Effector memory CD4-positive, alpha-beta T cell (primary cell): ENCODE measurements at regions not wholly inside any gene's neighbourhood (a gene's known extent, or its start where the extent isn't known, plus 50 kb on each side); places are given as distances from the start of the nearest gene placed in this dataset.

ENCODE experiments used
- DNase-seq, 3 donors: peaks; one replicate each; pipeline ENCODE4 v3.0.0-alpha.2; 2020
- H3K27ac ChIP-seq: 2 replicates; pipeline ENCODE4 v1.7.0; 2013; ENCODE audit warnings: mild to moderate bottlenecking, low read length, moderate library complexity; ENCODE audit not compliant: insufficient read depth, poor library complexity, severe bottlenecking
- H3K27me3 ChIP-seq: replicated peaks from 2 replicates; pipeline ENCODE4 v1.7.0; 2013; ENCODE audit warnings: mild to moderate bottlenecking, low read length; ENCODE audit not compliant: insufficient read depth, control insufficient read depth, poor library complexity, severe bottlenecking
- H3K36me3 ChIP-seq: 2 replicates; pipeline ENCODE4 v1.7.0; 2013; ENCODE audit warnings: mild to moderate bottlenecking, low read length, moderate library complexity; ENCODE audit not compliant: control insufficient read depth, insufficient read depth
- H3K4me1 ChIP-seq: 2 replicates; pipeline ENCODE4 v1.7.0; 2013; ENCODE audit warnings: low read length, mild to moderate bottlenecking; ENCODE audit not compliant: control insufficient read depth, insufficient read depth, poor library complexity, severe bottlenecking
- H3K4me3 ChIP-seq: 2 replicates; pipeline ENCODE4 v1.7.0; 2013; ENCODE audit warnings: low read length, low read depth, mild to moderate bottlenecking; ENCODE audit not compliant: insufficient read depth, poor library complexity, severe bottlenecking
- H3K9me3 ChIP-seq: 2 replicates; pipeline ENCODE4 v1.7.0; 2013; ENCODE audit warnings: mild to moderate bottlenecking, low read length, moderate library complexity; ENCODE audit not compliant: control insufficient read depth

DNA sequence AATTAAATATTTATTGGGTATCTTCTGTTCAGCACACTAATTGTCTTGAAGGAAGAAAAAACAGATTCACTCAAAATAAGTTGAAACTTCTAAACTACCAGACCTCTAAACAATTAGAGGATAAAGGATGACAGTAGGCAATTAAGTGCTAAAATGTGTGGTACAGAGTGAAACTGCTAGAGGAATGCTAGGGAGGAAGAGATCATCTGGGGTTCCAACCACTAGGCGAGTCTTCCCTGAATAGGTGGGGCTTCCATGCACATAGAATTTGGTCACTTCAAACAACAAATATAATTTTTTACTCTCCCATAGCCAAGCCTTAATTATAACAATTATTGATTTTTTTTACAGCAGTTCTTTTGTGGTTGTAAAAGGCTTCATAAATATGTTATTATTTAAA lies 559.0 kb upstream of the ZEB2 start:
- no peak for DNase-seq
- H3K4me3 ChIP-seq: no peak overlapping the region
- no peaks in the 10 kb centered on the region for H3K36me3 ChIP-seq
- H3K27me3 ChIP-seq: no peaks in the 10 kb centered on the region
- no peaks in the 10 kb centered on the region for H3K4me1 ChIP-seq
- no peaks in the 10 kb centered on the region for H3K9me3 ChIP-seq
- H3K27ac ChIP-seq: no peak overlapping the region

DNA sequence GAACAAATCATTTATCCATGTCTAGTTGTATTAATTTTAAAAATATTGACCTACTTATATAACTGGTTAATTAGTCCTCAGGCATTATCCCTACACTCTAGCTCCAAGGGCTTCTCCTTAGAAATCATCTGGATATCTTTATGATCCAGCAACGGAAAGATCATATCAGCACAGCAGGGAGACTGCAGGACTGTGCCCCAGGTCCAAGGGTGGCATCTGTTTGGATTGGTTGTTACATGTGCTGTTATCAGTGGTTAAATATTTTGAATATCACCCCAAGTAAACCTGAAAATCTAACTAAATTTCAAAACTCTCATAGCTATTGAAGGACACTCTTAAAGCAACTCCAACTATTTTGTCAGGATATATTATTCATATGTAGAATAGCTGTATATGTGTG lies 556.2 kb upstream of the ZEB2 start:
- H3K27ac ChIP-seq: no peak overlapping the region
- no peaks in the 10 kb centered on the region for H3K36me3 ChIP-seq
- no peaks in the 10 kb centered on the region for H3K4me1 ChIP-seq
- no peaks in the 10 kb centered on the region for H3K27me3 ChIP-seq
- no peak overlapping the region for H3K4me3 ChIP-seq
- H3K9me3 ChIP-seq: no peaks in the 10 kb centered on the region
- DNase-seq: no peak

DNA sequence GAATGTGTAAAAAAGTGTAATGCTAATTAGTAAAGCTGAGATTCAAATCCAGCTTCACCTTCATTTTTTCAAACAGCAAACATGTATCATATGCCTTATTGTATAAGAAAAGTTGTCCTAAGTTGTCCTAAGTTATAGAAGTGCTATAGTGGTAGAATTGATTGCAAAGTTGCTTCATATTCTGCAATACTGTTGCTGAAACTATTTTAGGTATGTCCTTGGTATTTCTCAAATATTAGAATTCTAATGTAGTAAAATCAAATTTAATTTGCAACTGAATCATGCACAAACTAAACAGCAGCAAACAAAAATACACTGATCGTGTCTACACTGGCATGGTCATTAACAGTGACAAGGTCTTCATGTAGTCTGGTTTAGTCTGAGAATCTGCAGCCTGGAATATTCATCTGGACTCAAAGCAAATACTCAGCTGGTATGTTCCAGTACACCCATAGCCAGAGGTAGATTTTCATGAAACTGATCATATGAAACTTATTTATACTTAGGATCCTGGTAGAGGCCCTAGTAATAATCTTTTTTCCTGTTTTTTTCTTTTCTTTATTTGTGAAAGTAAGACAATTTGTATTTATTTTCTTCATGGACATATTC lies 555.6 kb upstream of the ZEB2 start:
- no peaks in the 10 kb centered on the region for H3K4me1 ChIP-seq
- no peak overlapping the region for H3K4me3 ChIP-seq
- no peaks in the 10 kb centered on the region for H3K9me3 ChIP-seq
- H3K27me3 ChIP-seq: no peaks in the 10 kb centered on the region
- no peak overlapping the region for H3K27ac ChIP-seq
- H3K36me3 ChIP-seq: no peaks in the 10 kb centered on the region
- DNase-seq: no peak

DNA sequence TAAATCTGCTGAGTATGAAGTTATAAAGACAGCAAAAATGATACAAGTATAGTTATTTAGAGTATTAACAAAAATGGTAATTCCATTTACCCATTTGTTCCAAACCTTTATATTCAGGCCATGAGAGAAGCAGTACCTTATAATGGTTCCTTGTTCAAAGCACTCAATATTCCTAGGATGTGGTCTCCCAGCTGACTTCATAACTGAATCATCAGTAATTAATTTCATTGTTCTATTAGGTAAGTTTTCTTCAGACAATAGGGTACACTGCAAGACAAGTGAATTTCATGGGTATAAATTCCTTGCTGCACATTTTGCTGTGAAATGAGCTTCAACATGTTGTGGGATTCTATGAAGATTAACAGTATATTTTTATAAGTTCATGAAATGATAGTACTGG lies 550.8 kb upstream of the ZEB2 start:
- no peak overlapping the region for H3K4me3 ChIP-seq
- no peaks in the 10 kb centered on the region for H3K9me3 ChIP-seq

DNA sequence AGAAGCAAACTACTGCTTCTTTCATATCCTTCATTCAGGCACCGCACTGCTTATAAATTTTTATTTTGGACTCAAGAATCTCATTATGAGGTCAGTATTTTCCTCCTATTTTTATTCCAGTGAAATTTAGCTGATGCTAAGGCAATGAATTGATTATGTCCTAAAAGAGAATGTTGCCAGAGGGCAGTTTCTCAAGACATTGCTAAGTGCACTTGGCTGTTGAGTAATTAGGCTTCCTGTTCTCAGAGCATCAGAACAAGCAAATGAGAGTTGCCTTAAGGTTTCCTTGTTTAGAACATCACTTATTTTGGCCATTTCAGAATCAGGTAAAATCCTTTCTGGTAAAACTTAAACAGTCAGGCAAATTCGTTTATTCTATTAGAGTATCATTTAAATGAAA lies 548.6 kb upstream of the ZEB2 start:
- H3K27ac ChIP-seq: no peak overlapping the region
- H3K27me3 ChIP-seq: no peaks in the 10 kb centered on the region
- no peaks in the 10 kb centered on the region for H3K4me1 ChIP-seq
- no peak overlapping the region for H3K4me3 ChIP-seq
- no peaks in the 10 kb centered on the region for H3K36me3 ChIP-seq
- DNase-seq: no peak
- H3K9me3 ChIP-seq: no peaks in the 10 kb centered on the region

More for the DNA sequence above, 550.8 kb upstream of the ZEB2 start:
- Histone ChIP-seq H3K27ac (no peak overlapping the region), H3K4me1 (no peaks in the 10 kb centered on the region), H3K36me3 (no peaks in the 10 kb centered on the region), H3K27me3 (no peaks in the 10 kb centered on the region)
- no peak for DNase-seq

DNA sequence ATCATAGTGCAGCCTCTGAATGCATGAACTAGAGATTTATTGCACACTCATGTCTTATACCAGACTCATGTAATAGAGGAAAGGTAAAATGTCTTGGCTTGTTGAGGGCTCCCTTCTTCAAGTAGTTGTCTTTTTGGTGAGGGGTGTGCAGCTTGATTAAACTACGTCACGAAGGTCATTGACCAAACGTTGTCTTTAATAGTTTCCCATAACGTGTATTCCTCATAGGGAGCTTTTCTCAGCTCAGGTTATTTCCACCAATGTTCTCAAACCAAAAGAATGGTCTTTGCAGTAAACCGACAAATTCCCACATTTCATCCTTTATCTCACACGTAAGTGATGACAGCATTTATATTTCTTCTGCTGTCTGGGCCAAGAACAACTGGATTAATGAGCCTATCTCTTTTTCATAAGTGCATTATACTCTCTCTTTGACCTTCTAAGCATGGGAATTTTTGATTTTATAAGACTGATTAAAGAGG lies 547.7 kb upstream of the ZEB2 start:
- no peaks in the 10 kb centered on the region for H3K9me3 ChIP-seq
- no peaks in the 10 kb centered on the region for H3K4me1 ChIP-seq
- DNase-seq: no peak
- H3K36me3 ChIP-seq: no peaks in the 10 kb centered on the region
- H3K4me3 ChIP-seq: no peak overlapping the region
- no peak overlapping the region for H3K27ac ChIP-seq
- H3K27me3 ChIP-seq: no peaks in the 10 kb centered on the region

DNA sequence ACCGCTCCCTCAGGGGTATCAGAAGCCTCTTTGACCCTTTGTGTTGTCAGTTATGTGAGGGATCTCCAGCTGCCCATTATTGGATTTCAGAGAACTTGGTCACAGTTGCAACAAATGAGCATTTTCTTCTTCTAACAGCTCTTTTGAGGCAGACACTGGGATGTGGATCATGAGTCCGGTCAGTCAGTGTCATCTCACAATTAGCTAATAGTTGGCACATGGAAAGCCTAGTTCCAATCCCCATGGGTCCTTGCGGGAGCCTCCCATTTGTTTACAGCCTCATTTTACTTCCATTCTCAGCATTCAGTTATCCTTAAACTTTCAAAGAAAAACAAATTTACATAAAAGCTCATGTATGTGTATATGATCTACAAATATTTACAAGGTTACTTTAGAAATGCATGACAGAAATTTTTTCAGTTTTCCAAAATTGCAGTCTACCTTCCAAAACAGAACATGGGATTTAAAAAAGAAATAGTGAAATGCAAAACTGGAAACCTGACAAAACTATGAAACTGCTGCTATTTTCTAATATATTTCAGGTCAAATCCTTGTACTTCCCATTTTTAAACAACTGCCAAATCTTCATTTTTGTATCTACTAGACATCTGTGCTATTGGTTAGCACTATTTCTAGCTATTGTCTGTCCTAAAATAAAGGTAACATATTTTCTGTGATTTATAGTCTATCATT lies 547.1 kb upstream of the ZEB2 start:
- H3K4me3 ChIP-seq: no peak overlapping the region
- no peaks in the 10 kb centered on the region for H3K27me3 ChIP-seq
- H3K36me3 ChIP-seq: no peaks in the 10 kb centered on the region
- H3K9me3 ChIP-seq: no peaks in the 10 kb centered on the region
- no peaks in the 10 kb centered on the region for H3K4me1 ChIP-seq
- no peak for DNase-seq
- no peak overlapping the region for H3K27ac ChIP-seq

DNA sequence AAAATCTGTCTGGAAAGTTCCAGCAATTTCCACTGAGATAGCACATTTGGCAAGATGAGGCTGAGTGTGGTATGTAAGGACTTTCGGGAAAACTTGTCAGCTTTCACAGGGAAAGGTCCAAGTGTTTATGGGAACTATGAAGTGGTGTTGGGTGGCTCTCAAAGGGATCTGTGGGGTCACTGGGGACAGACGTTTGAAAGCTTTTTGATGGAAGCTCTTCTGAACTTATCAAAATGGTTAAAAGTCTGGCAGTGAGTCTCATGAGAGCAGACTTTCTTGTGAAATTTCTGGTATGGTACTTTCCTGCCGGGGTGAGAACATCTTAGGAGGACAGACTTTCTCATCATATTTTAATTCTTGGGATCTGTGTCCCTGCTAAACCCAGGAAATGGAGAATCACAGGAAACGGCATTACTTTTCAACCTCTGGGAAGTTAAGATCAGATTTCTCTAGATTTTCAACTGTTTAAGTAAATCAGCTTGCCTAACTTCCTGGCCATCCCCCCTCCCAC lies 546.3 kb upstream of the ZEB2 start:
- no peak for DNase-seq
- Histone ChIP-seq H3K27ac (no peak overlapping the region), H3K27me3 (no peaks in the 10 kb centered on the region), H3K36me3 (no peaks in the 10 kb centered on the region), H3K9me3 (no peaks in the 10 kb centered on the region), H3K4me1 (no peaks in the 10 kb centered on the region), H3K4me3 (no peak overlapping the region)

DNA sequence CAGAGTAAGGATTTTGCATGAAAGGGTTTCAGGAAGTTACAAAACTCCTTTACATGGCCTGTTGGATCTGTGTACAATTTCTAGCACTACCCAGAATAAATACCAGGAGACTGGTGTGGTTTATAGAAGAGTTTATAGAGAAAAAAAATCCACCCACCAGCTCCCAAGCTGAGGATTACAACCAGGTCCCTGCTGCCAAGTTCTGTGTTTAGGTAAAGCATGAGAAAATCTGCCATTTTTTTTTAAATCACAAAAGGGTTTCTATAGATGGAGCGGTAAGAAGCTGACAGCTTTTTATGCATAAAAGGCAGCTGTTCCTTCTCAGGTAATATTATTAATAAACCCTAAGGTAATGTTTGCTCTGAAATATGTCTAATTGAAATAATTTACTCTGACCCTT lies 545.4 kb upstream of the ZEB2 start:
- H3K27me3 ChIP-seq: no peaks in the 10 kb centered on the region
- no peak overlapping the region for H3K4me3 ChIP-seq
- DNase-seq: no peak
- H3K9me3 ChIP-seq: no peaks in the 10 kb centered on the region
- no peaks in the 10 kb centered on the region for H3K4me1 ChIP-seq
- no peaks in the 10 kb centered on the region for H3K36me3 ChIP-seq
- no peak overlapping the region for H3K27ac ChIP-seq

DNA sequence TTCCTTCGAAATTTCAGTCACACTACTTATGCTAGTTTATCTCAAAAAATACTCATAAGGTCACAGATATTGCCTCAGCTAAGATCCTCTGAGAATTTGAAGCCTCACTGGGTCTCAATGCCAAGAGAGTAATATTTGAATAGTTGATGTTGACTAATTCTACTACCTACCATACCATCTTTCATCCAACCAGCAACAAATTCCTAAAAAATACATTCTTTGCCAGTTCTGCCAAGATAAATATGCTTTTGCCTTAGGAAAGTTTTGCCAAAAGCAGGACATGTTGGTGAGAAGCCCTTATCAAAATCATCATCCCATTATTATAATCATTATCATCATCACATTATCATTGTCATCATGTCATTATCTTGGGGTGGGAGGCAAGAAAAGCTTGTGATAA lies 544.6 kb upstream of the ZEB2 start:
- no peaks in the 10 kb centered on the region for H3K9me3 ChIP-seq
- no peaks in the 10 kb centered on the region for H3K4me1 ChIP-seq
- no peaks in the 10 kb centered on the region for H3K36me3 ChIP-seq
- H3K4me3 ChIP-seq: no peak overlapping the region
- no peak for DNase-seq
- H3K27me3 ChIP-seq: no peaks in the 10 kb centered on the region
- no peak overlapping the region for H3K27ac ChIP-seq
